ENCODE measurements at regions not wholly inside any gene's neighbourhood (a gene's known extent, or its start where the extent isn't known, plus 50 kb on each side); places are given as distances from the start of the nearest gene placed in this dataset.
"Not testable (repeated sequence)": the region's sequence is repeated elsewhere in the genome, so short reads cannot be mapped to it uniquely, and the experiment has no call there.

- no peak for DNase-seq (ENCODE audit: low spot score)
Measured at GRCh38 chr5:126138281-126138931, 284.8 kb upstream of the GRAMD2B start.

GRCh38 chr5:126139086-126139485 is 284.1 kb upstream of the GRAMD2B start:
- no peak for DNase-seq (ENCODE audit: low spot score)

GRCh38 chr5:126139773-126140172 is 283.4 kb upstream of the GRAMD2B start:
- DNase-seq (ENCODE audit: low spot score) = no peak

GRCh38 chr5:126143622-126144021 is 279.6 kb upstream of the GRAMD2B start:
- no peak for DNase-seq (ENCODE audit: low spot score)

- DNase-seq (ENCODE audit: low spot score) = not testable (repeated sequence)
Measured at GRCh38 chr5:126150319-126150718, 272.9 kb upstream of the GRAMD2B start.

GRCh38 chr5:126155298-126155697 is 267.9 kb upstream of the GRAMD2B start:
- DNase-seq (ENCODE audit: low spot score) = not testable (repeated sequence)

- no peak for DNase-seq (ENCODE audit: low spot score)
Measured at GRCh38 chr5:126166368-126166767, 256.8 kb upstream of the GRAMD2B start.

GRCh38 chr5:126168785-126169184 is 254.4 kb upstream of the GRAMD2B start:
- no peak for DNase-seq (ENCODE audit: low spot score)

- DNase-seq (ENCODE audit: low spot score) = no peak
Measured at GRCh38 chr5:126171916-126172315, 251.3 kb upstream of the GRAMD2B start.

GRCh38 chr5:126172812-126173211 is 250.4 kb upstream of the GRAMD2B start:
- DNase-seq (ENCODE audit: low spot score) = no peak

- no peak for DNase-seq (ENCODE audit: low spot score)
Measured at GRCh38 chr5:126178521-126178920, 244.7 kb upstream of the GRAMD2B start.

- no peak for DNase-seq (ENCODE audit: low spot score)
Measured at GRCh38 chr5:126182971-126183695, 240.1 kb upstream of the GRAMD2B start.

- no peak for DNase-seq (ENCODE audit: low spot score)
Measured at GRCh38 chr5:126184474-126184873, 238.7 kb upstream of the GRAMD2B start.

GRCh38 chr5:126186210-126186609 is 237.0 kb upstream of the GRAMD2B start:
- DNase-seq (ENCODE audit: low spot score) = no peak

GRCh38 chr5:126188804-126189203 is 234.4 kb upstream of the GRAMD2B start:
- no peak for DNase-seq (ENCODE audit: low spot score)

- no peak for DNase-seq (ENCODE audit: low spot score)
Measured at GRCh38 chr5:126189231-126189630, 234.0 kb upstream of the GRAMD2B start.

- no peak for DNase-seq (ENCODE audit: low spot score)
Measured at GRCh38 chr5:126189862-126190261, 233.3 kb upstream of the GRAMD2B start.

- no peak for DNase-seq (ENCODE audit: low spot score)
Measured at GRCh38 chr5:126192226-126192625, 231.0 kb upstream of the GRAMD2B start.

- no peak for DNase-seq (ENCODE audit: low spot score)
Measured at GRCh38 chr5:126195410-126196100, 227.7 kb upstream of the GRAMD2B start.

- no peak for DNase-seq (ENCODE audit: low spot score)
Measured at GRCh38 chr5:126198531-126198930, 224.7 kb upstream of the GRAMD2B start.

GRCh38 chr5:126199467-126199866 is 223.7 kb upstream of the GRAMD2B start:
- no peak for DNase-seq (ENCODE audit: low spot score)

GRCh38 chr5:126208691-126209090 is 214.5 kb upstream of the GRAMD2B start:
- DNase-seq (ENCODE audit: low spot score) = no peak

GRCh38 chr5:126210955-126211354 is 212.3 kb upstream of the GRAMD2B start:
- no peak for DNase-seq (ENCODE audit: low spot score)

All from GM03348 (cell line).